ENCODE measurements at regions not wholly inside any gene's neighbourhood (a gene's known extent, or its start where the extent isn't known, plus 50 kb on each side); places are given as distances from the start of the nearest gene placed in this dataset.

DNA sequence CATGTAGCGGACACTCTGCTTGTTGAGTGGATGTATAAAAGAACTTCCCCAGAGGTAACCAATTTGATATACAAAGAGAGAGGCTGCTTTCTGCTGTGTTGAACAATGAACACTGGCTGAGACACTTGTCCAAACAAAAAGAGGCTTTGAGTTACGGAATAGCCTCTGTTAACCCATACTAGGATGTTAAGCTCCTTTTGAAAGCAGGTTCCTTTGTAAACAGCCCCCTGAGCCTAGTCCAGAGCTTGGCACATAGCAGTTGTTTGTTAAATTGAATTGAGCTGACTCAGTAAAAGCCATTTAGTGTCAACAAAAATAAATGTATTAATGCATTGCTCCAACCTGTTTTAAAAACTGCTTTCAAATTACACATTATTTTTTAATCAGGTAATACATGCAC is 200.1 kb downstream of the MZT1 start:
- DNase-seq (ENCODE audit: low read depth) = no peak

GRCh38 chr13:72523593-72523992 is 203.8 kb downstream of the MZT1 start:
- DNase-seq (ENCODE audit: low read depth) = no peak

DNA sequence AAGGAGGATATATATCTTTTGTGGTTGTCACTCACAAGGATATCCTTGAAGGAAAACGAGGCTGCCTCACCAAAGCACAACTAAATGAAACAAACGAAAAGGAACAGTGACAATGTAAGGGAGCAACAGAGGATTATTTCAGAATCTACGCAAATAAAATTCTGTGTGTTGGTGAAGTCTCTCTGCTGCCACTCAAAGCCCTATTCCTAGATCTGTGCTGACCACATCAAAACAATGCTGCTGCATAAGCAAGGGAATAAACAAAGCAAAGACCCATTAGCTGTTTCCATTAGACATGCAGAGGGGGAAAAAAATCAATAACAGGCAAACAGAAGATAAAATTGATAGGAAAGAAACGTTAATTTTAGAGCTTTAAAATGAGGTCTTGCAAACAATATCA is 204.4 kb downstream of the MZT1 start:
- DNase-seq (ENCODE audit: low read depth) = no peak

- DNase-seq (ENCODE audit: low read depth) = no peak
Observed at GRCh38 chr13:72521940-72522661, 205.3 kb downstream of the MZT1 start.

- DNase-seq (ENCODE audit: low read depth) = no peak
Observed at GRCh38 chr13:72514146-72514545, 213.3 kb downstream of the MZT1 start.

- no peak for DNase-seq (ENCODE audit: low read depth)
Observed at GRCh38 chr13:72508392-72508791, 219.0 kb downstream of the MZT1 start.

DNA sequence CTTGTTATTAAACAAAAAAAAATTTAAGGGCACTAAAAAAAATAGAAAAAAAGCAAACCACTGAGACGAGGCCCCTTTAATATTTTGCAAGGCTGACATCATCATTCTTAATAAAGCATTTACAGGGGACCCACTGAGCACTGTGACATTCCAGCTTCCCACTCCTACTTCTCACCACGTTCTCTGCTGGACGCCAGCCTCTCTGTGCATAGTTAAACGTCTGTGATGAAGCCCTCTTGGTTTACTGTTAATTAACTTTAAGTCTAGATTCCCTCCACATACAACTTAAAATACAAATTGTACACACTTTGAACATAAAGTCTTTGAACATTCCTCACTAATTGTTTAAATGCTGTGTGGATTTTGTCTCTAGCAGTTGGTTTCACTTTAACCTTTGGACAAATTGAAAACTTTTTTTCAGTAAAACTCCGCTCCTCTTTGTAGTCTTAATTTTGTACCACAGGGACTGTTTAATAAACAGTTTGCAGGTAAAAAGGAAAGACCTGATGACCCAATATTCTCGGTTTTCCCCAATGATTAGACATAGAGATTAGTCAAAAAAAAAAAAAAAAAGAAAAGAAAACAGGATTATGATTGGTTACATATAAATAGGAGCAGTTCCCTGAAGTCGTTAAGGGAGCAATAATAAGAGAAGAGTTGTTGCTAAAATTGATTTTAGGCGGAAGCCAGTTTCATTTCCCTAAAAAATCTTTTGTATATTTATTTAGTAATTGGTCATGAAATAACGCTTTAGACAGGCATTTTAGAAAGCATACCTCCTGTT is 219.8 kb downstream of the MZT1 start:
- DNase-seq (ENCODE audit: low read depth) = no peak

GRCh38 chr13:72506706-72507105 is 220.7 kb downstream of the MZT1 start:
- no peak for DNase-seq (ENCODE audit: low read depth)

GRCh38 chr13:72505376-72505775 is 222.1 kb downstream of the MZT1 start:
- no peak for DNase-seq (ENCODE audit: low read depth)

DNA sequence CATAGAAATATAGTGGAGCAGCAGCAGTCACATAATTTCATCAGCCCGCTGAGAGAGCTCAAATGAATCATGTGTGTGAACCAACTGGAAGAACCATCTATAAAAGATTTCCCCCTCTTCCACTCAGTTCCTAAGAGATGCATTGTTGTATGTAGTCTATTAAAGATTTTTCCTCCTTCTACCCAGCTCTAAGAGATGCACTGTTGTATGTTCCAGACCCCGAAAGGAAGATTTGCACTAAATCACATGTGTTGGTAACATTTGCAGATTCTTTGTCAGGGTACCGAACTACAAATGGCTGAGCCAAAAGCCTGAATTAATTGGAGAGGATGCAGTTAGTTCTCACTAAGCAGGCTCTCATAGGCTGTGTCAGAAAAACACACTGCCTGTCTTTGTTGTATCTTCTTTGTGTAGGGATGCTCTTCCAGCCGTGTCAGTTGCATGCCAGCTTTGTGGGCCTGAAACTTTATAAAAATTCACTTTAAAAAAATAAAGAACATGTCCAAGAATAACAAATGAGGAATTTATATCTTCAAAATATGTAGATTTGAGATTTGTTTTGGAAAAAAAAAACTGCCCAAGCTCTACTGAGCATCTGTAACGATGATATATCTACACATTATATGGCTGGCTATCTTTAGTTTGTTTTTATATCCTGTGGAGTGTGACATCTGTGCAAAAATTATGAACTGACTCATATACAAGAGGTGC is 223.1 kb downstream of the MZT1 start:
- DNase-seq (ENCODE audit: low read depth) = no peak

GRCh38 chr13:72500851-72501250 is 226.6 kb downstream of the MZT1 start:
- DNase-seq (ENCODE audit: low read depth) = no peak

DNA sequence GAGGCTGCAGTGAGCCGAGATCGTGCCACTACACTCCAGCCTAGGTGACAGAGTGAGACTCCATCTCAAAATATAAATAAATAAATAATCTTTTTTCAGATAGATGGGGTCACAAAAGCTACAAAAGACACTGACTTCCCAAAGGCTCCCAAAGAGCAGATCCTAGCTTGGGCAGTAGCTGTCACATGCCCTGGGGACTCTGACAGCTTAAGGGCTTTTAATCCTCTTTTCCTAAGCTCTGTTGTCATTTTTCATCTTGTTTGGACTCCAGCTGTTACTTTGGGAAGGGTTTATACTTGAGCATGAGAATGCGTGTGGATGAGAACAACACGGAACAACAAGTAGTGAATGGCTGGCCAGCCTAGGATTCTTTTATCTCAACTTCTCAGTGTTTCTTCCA is 231.7 kb downstream of the MZT1 start:
- no peak for DNase-seq (ENCODE audit: low read depth)

- no peak for DNase-seq (ENCODE audit: low read depth)
Observed at GRCh38 chr13:72489751-72490150, 237.7 kb downstream of the MZT1 start.

GRCh38 chr13:72473321-72473720 is 254.1 kb downstream of the MZT1 start:
- no peak for DNase-seq (ENCODE audit: low read depth)

GRCh38 chr13:72469906-72470305 is 257.5 kb downstream of the MZT1 start:
- DNase-seq (ENCODE audit: low read depth) = no peak

- no peak for DNase-seq (ENCODE audit: low read depth)
Observed at GRCh38 chr13:72463561-72463960, 263.9 kb downstream of the MZT1 start.

DNA sequence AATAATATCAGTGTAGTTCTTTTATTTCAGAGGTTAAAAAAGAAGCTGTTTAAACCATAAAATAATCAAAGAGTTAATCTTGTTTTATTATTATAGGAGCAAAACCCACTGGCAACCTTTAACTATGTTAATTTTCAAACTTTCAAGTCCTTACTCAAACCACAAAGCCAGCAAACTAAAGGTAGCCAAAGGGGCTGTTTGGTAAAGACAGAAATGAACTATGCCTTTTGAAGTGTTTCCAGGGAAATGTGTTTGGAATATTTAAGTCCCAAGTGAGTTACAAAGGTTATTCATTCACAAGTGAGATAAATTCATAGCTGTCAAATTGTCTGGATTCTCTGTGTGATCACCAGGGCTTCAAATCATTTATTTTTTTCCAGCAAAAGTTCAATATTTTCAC is 264.7 kb downstream of the MZT1 start:
- DNase-seq (ENCODE audit: low read depth) = no peak

GRCh38 chr13:72462166-72462565 is 265.3 kb downstream of the MZT1 start:
- no peak for DNase-seq (ENCODE audit: low read depth)

GRCh38 chr13:72458701-72459100 is 268.7 kb downstream of the MZT1 start:
- no peak for DNase-seq (ENCODE audit: low read depth)

GRCh38 chr13:72457151-72457550 is 270.3 kb downstream of the MZT1 start:
- no peak for DNase-seq (ENCODE audit: low read depth)

GRCh38 chr13:72456486-72456885 is 270.9 kb downstream of the MZT1 start:
- no peak for DNase-seq (ENCODE audit: low read depth)

DNA sequence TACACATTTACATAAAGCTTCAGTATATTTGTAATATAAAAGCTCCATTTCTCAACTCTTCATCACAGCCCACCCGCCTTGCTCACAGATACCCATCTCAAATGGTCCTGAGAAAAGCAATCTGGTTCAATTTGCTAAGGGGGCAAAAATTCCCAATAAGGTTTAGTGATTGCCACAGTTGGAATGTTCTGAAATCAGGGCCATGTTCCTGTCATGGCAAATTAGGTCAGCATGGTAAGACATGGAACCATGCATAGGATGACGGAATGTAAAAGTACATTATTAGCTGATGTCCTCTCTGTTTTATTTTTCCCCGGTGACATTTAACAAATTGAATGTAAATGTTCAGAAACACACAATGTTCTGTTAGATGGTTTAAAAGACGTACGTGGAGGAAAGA is 274.3 kb downstream of the MZT1 start:
- no peak for DNase-seq (ENCODE audit: low read depth)

DNA sequence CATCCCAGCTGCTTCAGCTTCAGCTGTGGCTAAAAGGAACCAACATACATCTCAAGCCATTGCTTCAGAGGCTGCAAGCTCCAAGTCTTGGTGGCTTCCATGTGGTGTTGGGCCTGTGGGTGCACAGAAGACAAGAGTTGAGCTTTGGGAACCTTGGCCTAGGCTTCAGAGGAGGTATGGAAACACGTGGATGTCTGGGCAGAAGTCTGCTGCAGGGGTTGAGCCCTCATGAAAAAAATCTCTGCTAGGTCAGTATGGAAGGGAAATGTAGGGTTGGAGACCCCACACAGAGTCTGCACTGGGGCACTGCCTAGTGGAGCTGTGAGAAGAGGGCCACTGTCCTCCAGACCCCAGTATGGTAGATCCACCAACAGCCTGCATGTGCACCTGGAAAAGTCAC is 279.3 kb downstream of the MZT1 start:
- DNase-seq (ENCODE audit: low read depth) = no peak
